Panc1 (cell line): ENCODE measurements at regions not wholly inside any gene's neighbourhood (a gene's known extent, or its start where the extent isn't known, plus 50 kb on each side); places are given as distances from the start of the nearest gene placed in this dataset.

ENCODE experiments used
- ATAC-seq: fragments of 200-7000 bp; cut with Tn5 transposase; 2 replicates; pipeline ENCODE4 v1.9.1; 2020; ENCODE audit warnings: mild to moderate bottlenecking, moderate library complexity
- BruUV-seq: library from RNA; stranded (reverse); fragments of 400-500 nt; replicated peaks from 2 replicates; lab custom pipeline; 2021; lab: Mats Ljungman, UMichigan
- CTCF ChIA-PET: fragments of 300-600 bp; sonication (Branson Sonifier 250); formaldehyde crosslinking; loops from one replicate; lab custom pipeline; 2022; ENCODE audit warnings: antibody characterized with exemption; lab: Charles Lee
- POLR2A ChIA-PET: fragments of 300-600 bp; sonication (Branson Sonifier 250); formaldehyde crosslinking; loops from one replicate; lab custom pipeline; 2022; ENCODE audit warnings: antibody characterized with exemption; lab: Charles Lee
- DNase-seq: peaks from one replicate; pipeline ENCODE4 v3.0.0-alpha.2; 2010; ENCODE audit warnings: low read depth, low spot score
- H3K27ac ChIP-seq: 2 replicates; pipeline ENCODE4 v1.5.1; 2011; ENCODE audit warnings: mild to moderate bottlenecking, low read length, inconsistent platforms
- H3K27me3 ChIP-seq: fragments of 200-500 bp; sonication (Bioruptor generic); 2 replicates; pipeline ENCODE4 v1.6.0; 2014; ENCODE audit warnings: low read length, inconsistent platforms; ENCODE audit not compliant: control insufficient read depth, insufficient read depth
- H3K36me3 ChIP-seq: fragments of 200-500 bp; sonication (Bioruptor generic); 2 replicates; pipeline ENCODE4 v1.5.1; 2014; ENCODE audit warnings: inconsistent platforms, mild to moderate bottlenecking, low read length, moderate library complexity; ENCODE audit not compliant: control insufficient read depth, insufficient read depth
- H3K4me1 ChIP-seq: 2 replicates; pipeline ENCODE4 v1.5.1; 2011; ENCODE audit warnings: inconsistent platforms, mild to moderate bottlenecking, low read length, moderate library complexity; ENCODE audit not compliant: control insufficient read depth, insufficient read depth
- H3K4me3 ChIP-seq, 2 experiments: 2 replicates each; pipeline ENCODE4 v1.5.1; 2011 to 2012; ENCODE audit warnings: low read depth in 2 of 2, low read length in 2 of 2, mild to moderate bottlenecking in 2 of 2, inconsistent platforms in 1 of 2, moderate library complexity in 1 of 2
- H3K9me3 ChIP-seq: fragments of 200-500 bp; sonication (Bioruptor generic); 2 replicates; pipeline ENCODE4 v1.5.1; 2014; ENCODE audit warnings: low read depth, mild to moderate bottlenecking, inconsistent platforms, low read length, moderate library complexity; ENCODE audit not compliant: control insufficient read depth, insufficient read depth
- CTCF ChIP-seq: fragments of 450-650 bp; IDR thresholded peaks from 2 replicates; pipeline ENCODE4 v1.5.1; 2017; ENCODE audit warnings: mild to moderate bottlenecking
- POLR2AphosphoS5 ChIP-seq: IDR thresholded peaks from 2 replicates; pipeline ENCODE4 v1.6.1; 2012; ENCODE audit warnings: mild to moderate bottlenecking, low read depth, low read length, moderate library complexity
- SIN3A ChIP-seq: IDR thresholded peaks from 2 replicates; pipeline ENCODE4 v1.6.1; 2012; ENCODE audit warnings: low read depth, mild to moderate bottlenecking, low read length, moderate library complexity, borderline replicate concordance; ENCODE audit not compliant: insufficient read depth
- TCF7L2 ChIP-seq: IDR thresholded peaks from 2 replicates; pipeline ENCODE4 v1.6.1; 2011; ENCODE audit warnings: mild to moderate bottlenecking, low read depth, low read length, inconsistent platforms
- in situ Hi-C: cut with HindIII; loops from 2 replicates; pipeline ENCODE4 v1.10.0; 2016; ENCODE audit warnings: low sequenced_read_pairs, low pct_unique_long_range_greater_than_20kb
- intact Hi-C: fragments of 100-400 bp; cut with micrococcal nuclease; formaldehyde crosslinking; loops from one replicate; pipeline ENCODE4 v1.10.0; 2022; ENCODE audit not compliant: unreplicated experiment
- TF ChIP-seq, protein P1 (sequence below), 2 experiments: IDR thresholded peaks; 2 replicates each; pipeline ENCODE4 v1.6.1; 2011 to 2012; ENCODE audit warnings: low read depth in 2 of 2, control low read depth in 1 of 2, low read length in 1 of 2, mild to moderate bottlenecking in 1 of 2, moderate library complexity in 1 of 2; ENCODE audit not compliant: insufficient read depth in 1 of 2

DNA sequence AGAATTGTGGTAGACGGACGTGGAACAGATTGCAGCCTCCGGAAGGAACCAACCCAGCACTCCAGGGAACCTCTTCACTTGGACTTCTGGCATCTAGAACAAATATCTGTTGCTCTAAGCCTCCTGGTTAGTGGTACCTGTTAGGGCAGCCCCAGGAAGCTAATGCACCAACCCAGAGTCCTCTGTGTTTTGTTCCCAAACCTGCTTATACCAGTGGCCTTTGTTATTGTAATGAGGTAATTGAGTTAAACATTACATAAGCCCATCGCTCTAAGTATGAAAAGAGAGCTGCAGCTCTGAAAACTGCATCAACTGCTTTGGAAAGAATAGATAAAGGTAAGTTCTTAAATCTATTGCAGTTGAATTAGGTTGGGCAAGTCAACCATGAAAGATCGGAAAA lies 516.7 kb downstream of the NPHP4 start:
- Histone ChIP-seq H3K27ac (no peak overlapping the region), H3K27me3 (peaks cover 8% of the 10 kb centered on the region; the same call in 1 of the 2 replicates), H3K4me3 (no peak overlapping the region), H3K9me3 (no peaks in the 10 kb centered on the region), H3K36me3 (no peaks in the 10 kb centered on the region), H3K4me1 (no peaks in the 10 kb centered on the region)
- DNase-seq, result no peak
- ATAC-seq, result no peak
- in situ Hi-C loops (no loop called here), intact Hi-C loops (no loop called here)
- no TSS peak for BruUV-seq
- TF ChIP-seq POLR2AphosphoS5, result no peak
- no peak for TF ChIP-seq SIN3A
- TF ChIP-seq, protein P1, sequence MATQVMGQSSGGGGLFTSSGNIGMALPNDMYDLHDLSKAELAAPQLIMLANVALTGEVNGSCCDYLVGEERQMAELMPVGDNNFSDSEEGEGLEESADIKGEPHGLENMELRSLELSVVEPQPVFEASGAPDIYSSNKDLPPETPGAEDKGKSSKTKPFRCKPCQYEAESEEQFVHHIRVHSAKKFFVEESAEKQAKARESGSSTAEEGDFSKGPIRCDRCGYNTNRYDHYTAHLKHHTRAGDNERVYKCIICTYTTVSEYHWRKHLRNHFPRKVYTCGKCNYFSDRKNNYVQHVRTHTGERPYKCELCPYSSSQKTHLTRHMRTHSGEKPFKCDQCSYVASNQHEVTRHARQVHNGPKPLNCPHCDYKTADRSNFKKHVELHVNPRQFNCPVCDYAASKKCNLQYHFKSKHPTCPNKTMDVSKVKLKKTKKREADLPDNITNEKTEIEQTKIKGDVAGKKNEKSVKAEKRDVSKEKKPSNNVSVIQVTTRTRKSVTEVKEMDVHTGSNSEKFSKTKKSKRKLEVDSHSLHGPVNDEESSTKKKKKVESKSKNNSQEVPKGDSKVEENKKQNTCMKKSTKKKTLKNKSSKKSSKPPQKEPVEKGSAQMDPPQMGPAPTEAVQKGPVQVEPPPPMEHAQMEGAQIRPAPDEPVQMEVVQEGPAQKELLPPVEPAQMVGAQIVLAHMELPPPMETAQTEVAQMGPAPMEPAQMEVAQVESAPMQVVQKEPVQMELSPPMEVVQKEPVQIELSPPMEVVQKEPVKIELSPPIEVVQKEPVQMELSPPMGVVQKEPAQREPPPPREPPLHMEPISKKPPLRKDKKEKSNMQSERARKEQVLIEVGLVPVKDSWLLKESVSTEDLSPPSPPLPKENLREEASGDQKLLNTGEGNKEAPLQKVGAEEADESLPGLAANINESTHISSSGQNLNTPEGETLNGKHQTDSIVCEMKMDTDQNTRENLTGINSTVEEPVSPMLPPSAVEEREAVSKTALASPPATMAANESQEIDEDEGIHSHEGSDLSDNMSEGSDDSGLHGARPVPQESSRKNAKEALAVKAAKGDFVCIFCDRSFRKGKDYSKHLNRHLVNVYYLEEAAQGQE (IDR thresholded peaks at IDR 0.05; ENCODE audit: insufficient read depth in 1 of 2, low read depth in 2 of 2, low read length in 1 of 2), result no peak
- TF ChIP-seq CTCF, result no peak
- no peak for TF ChIP-seq TCF7L2
- POLR2A ChIA-PET, result no interaction called here
- CTCF ChIA-PET, result no interaction called here

- H3K9me3 ChIP-seq, result no peaks in the 10 kb centered on the region
- ChIA-PET POLR2A (no interaction called here), CTCF (no interaction called here)
- H3K27ac ChIP-seq, result no peak overlapping the region
- no peak overlapping the region for H3K4me3 ChIP-seq
- H3K36me3 ChIP-seq, result no peaks in the 10 kb centered on the region
- BruUV-seq, result no TSS peak
- H3K4me1 ChIP-seq, result no peaks in the 10 kb centered on the region
- no peak for ATAC-seq
- TF ChIP-seq, protein P1 (IDR thresholded peaks at IDR 0.05; ENCODE audit: insufficient read depth in 1 of 2, low read depth in 2 of 2, low read length in 1 of 2), result no peak
- TF ChIP-seq SIN3A (no peak), POLR2AphosphoS5 (no peak), CTCF (no peak), TCF7L2 (no peak)
- no peak for DNase-seq
- in situ Hi-C loops, result no loop called here
- intact Hi-C loops, result no loop called here
- peaks cover 7% of the 10 kb centered on the region; the same call in 1 of the 2 replicates for H3K27me3 ChIP-seq
These were observed 519.0 kb downstream of the NPHP4 start for GRCh38 chr1:5473268-5473667.
